Peyer's patch (tissue), 4 donors: ENCODE measurements at regions not wholly inside any gene's neighbourhood (a gene's known extent, or its start where the extent isn't known, plus 50 kb on each side); places are given as distances from the start of the nearest gene placed in this dataset.

ENCODE experiments used
- POLR2A ChIP-seq, 2 donors: fragments of 450-650 bp; IDR thresholded peaks; one replicate each; pipeline ENCODE4 v1.5.1; 2017; ENCODE audit warnings: antibody characterized with exemption in 2 of 2, mild to moderate bottlenecking in 2 of 2, moderate library complexity in 2 of 2
- TF ChIP-seq, protein P1 (sequence below), 6 experiments: fragments of 450-650 bp in 4 of 6; fragments of 200-600 bp in 2 of 6; sonication (generic) in 1 of 6; IDR thresholded peaks; one replicate each; pipeline ENCODE4 v1.5.1; 2017 to 2019; ENCODE audit warnings: antibody characterized with exemption in 6 of 6, mild to moderate bottlenecking in 3 of 6, moderate library complexity in 1 of 6

DNA sequence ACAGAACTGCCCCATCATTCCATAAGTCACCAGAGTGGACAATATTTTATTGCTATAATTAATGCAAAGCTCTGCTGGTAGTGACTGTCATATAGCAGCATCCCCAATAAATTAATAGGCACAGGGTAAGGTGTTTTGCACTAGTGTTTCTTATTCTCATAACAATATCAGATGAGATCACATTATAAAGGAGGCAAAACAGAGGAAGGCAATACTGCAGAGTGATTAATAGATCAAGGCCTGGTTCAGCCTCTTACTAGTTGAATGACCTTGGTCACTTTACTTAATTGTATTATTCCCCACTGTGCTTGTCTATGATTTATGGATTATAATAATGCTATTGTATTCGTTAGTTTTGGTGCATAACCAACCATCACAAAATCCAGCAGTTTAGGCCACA is 784.8 kb downstream of the VRK1 start:
- TF ChIP-seq, protein P1, sequence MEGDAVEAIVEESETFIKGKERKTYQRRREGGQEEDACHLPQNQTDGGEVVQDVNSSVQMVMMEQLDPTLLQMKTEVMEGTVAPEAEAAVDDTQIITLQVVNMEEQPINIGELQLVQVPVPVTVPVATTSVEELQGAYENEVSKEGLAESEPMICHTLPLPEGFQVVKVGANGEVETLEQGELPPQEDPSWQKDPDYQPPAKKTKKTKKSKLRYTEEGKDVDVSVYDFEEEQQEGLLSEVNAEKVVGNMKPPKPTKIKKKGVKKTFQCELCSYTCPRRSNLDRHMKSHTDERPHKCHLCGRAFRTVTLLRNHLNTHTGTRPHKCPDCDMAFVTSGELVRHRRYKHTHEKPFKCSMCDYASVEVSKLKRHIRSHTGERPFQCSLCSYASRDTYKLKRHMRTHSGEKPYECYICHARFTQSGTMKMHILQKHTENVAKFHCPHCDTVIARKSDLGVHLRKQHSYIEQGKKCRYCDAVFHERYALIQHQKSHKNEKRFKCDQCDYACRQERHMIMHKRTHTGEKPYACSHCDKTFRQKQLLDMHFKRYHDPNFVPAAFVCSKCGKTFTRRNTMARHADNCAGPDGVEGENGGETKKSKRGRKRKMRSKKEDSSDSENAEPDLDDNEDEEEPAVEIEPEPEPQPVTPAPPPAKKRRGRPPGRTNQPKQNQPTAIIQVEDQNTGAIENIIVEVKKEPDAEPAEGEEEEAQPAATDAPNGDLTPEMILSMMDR (IDR thresholded peaks at IDR 0.05) = no peak
- TF ChIP-seq POLR2A (IDR thresholded peaks at IDR 0.05) = no peak
